AG08395 (cell line): ENCODE measurements at regions not wholly inside any gene's neighbourhood (a gene's known extent, or its start where the extent isn't known, plus 50 kb on each side); places are given as distances from the start of the nearest gene placed in this dataset.
"Not testable (repeated sequence)": the region's sequence is repeated elsewhere in the genome, so short reads cannot be mapped to it uniquely, and the experiment has no call there.

ENCODE experiments used
- DNase-seq: peaks from one replicate; pipeline ENCODE4 v3.0.0; 2012; ENCODE audit warnings: mixed read lengths, low spot score

DNA sequence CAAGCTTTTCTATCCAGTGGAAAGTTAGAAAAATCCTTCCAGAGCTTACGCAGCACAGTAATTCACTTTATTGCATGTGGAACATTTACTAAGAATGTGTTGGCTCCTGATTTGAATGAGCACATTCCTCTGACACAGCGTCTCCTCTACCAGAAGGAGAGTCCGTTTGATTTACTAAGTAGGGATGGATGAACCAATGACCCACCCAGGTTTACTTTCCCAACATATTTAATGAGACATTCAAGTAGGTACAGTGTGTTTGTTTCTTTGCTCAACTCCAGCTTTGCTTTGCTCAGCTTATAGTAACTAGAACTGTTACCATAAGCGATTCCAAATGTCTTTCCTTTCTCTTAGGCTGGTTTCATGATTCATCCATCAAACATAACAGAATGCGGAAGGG lies 161.7 kb downstream of the SMARCA1 start:
- DNase-seq = peak; percentile 30

DNA sequence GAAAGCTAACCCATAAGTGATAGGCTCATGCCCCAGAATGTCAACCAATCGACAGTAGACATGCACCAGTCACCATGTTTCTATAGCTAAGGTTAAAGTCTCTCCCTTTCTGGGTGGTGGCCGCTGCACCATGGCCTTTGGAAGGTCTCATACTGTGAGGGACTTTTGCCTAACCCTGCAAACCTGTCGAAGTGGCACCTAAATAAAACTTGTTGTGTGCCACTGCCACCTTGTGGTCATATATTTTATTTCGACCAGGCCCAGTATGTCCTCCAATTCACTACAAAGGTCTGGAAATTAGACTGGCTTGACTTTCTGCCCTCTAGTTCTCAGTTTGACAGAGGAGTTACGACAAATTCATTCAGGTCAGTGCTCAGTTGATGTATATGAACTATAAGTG lies 163.1 kb downstream of the SMARCA1 start:
- DNase-seq = peak; percentile 48

DNA sequence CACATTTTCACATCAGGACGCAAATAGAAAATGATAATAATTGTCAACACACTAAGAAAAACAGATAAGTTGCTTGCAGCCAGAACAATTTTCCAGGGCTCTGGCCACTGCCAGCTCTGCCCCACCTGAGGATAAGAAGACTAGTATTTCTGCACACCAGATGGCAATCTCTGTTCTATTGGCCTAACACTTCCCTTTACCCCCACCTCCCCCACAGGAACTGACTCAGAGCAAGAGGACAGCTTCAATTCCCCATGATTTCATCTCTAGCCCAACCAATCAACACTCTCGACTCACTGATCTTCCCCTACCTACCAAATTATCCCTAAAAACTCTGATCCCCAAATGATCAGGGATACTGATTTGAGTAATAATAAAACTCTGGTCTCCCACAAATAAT lies 164.0 kb downstream of the SMARCA1 start:
- DNase-seq = no peak

DNA sequence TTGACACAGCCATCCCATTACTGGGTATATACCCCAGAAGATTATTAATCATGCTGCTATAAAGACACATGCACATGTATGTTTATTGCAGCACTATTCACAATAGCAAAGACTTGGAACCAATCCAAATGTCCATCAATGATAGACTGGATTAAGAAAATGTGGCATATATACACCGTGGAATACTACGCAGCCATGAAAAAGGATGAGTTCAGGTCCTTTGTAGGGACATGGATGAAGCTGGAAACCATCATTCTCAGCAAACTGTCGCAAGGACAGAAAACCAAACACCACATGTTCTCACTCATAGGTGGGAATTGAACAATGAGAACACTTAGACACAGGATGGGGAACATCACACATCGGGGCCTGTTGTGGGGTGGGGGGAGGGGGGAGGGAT lies 165.9 kb downstream of the SMARCA1 start:
- DNase-seq = not testable (repeated sequence)

DNA sequence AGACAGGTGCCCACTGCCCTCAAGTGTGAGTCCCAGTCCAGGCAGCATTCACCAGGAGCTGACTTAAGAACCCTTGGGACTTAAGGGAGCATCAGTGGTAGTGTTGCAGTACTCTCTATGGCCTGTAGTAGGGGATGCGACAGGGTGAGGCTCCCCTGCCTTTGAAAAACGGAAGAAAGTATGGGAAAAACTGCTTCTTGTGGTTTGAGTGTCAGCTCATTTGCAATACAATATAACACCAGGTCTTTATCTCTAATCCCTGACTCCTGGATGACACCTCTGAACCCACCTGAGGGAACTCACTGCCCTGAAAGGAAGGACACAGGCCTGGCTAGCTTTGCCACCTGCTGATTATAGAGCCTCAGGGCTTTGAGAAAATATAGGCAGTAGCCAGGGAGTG lies 176.0 kb downstream of the SMARCA1 start:
- DNase-seq = no peak

DNA sequence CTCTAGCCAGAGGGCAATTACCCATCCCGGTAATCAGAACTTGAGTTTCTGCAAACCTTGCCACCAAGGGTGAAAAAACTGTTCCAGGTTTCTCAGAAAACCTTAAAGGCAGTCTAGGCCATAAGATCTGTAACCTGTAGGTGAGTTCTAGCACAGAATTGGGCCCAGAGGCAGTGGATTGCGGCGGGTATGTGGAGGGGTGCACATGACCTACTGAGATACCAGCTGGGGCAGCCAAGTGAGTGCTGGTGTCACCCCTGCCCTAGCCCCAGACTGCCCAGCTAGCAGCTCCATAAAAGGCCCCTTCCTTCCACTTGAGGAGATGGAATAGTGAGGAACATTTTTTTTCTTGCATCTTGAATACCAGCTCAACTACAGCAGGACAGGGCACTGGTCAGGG lies 176.7 kb downstream of the SMARCA1 start:
- DNase-seq = no peak

DNA sequence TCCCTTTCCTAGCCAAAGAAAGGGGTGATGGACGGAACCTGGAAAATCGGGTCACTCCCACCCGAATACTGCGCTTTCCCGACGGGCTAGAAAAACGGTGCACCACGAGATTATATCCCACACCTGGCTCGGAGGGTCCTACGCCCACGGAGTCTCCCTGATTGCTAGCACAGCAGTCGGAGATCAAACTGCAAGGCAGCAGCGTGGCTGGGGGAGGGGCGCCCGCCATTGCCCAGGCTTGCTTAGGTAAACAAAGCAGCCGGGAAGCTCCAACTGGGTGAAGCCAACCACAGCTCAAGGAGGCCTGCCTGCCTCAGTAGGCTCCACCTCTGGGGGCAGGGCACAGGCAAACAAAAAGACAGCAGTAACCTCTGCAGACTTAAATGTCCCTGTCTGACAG lies 186.0 kb downstream of the SMARCA1 start:
- not testable (repeated sequence) for DNase-seq

DNA sequence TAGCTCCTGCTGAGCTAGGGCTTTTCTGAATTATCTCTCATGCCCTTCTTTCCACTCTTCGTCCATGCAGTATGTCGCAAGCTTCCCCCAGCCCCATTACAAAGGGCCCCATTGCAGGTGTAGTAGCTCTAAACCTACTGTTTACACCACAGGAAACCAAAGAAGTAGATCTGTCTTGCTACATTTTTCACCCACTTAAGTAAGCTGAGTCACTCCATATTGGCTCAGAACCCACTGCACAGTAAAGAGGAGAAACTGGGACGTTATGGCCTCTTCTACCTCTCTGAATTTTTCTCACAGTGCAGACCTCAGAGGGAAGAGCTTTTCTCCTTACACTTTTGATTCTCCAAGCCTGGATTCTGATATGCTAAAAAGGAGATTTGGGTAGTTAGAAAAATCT lies 200.2 kb downstream of the SMARCA1 start:
- DNase-seq = no peak

DNA sequence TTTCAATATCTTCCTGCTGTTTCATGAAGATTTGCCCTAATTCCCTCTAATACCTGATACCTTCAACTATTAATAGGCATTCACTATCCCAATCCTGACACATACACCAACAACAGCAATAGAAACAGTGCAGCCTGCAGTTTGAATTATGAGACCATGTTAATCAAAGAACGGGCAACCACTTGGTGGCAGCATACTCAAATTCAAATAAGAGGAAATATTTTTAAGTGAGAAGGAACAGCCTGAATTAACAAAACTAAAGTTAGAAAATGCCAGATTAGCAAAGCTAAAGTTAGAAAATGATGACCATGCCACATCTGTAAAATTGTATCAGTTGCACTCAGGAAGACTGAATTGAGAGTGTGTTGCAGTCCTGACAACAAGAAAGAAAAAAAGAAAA lies 204.9 kb downstream of the SMARCA1 start:
- peak; percentile 15 for DNase-seq

DNA sequence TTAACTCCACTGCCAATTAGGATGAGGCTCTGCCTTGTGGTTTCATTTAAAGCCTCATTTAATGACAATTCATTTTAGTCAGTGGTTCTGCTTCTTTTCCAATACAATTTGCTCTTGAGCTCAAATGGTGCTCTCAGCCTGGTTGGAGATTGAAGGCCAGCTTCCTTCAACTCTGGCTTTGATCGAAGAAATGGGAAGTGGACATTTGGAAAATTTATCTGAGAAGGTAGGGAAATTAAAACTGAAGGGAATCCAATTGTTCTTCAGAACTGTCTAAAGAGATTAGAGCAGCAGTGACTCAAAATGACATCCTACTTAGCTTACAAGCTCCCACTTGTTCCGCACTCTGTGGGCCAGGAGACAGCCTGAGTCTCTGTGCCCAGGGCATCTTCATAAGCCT lies 206.8 kb downstream of the SMARCA1 start:
- DNase-seq = no peak

DNA sequence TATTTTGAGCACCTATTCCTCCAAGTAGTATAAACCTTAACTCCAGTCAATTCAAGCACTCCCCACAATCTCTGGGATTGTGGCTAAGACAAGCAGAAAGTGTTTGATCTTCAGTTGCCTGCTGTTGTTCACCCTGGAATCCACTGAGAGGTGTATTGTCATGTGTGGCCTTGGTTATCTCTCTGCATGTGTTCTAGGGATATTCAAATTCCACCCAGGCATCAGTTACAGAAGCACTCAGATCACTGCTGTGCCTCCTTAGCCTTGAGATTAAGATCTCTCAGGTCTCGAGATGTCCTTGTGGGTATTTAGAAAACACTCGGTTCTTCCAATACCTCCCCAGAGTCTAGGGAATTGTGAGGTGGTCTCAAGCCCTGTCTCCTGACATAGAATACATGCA lies 213.3 kb downstream of the SMARCA1 start:
- no peak for DNase-seq

DNA sequence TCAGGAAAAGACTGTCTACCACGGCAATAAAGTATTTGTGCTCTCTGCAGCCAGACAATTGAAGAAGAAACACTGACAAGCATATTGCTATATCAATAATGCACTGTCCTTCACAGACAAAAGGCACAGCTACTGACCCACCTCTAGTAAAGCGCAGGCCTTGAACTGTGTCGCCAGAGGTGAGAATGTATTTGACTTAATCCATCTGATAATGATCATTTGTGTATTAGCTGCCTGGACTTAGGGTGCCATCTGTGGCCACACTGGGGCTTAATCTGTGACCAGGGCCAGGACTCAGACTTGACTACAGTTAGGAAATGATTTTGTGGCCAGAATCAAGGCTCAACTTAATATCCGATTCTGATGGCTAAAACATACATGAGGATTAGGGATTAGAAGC lies 260.4 kb downstream of the SMARCA1 start:
- no peak for DNase-seq

DNA sequence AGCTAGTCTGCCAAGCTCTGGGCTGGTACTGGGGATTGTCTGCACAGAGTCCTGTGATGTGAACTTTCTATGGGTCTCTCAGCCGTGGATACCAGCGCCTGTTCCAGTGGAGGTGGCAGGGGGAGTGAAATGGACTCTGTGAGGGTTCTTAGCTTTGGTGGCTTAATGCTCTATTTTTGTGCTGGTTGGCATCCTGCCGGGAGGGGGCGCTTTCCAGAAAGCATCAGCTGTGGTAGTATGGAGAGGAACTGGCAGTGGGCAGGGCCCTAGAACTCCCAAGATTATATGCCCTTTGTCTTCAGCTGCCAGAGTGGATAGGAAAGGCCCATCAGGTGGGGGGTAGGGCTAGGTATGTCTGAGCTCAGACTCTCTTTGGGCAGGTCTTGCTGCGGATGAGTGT lies 267.8 kb downstream of the SMARCA1 start:
- not testable (repeated sequence) for DNase-seq

DNA sequence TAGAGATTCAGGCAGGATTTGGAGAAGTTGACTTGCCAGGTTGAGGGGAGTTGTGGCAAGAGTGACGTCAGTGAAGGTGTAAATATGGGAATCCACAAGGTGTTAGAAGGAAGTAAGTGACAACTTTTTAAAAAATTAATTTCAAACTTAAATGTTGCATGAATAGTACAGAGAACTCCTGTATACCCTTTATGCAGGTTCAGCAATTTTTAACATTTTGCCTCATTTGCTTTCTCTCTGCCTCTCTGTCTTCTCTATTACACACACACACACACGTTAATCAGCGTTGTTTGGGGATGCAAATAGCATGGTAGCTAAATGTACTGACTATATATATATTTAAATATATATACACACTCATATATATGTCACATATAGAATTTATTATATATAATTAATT lies 273.7 kb downstream of the SMARCA1 start:
- DNase-seq = no peak

DNA sequence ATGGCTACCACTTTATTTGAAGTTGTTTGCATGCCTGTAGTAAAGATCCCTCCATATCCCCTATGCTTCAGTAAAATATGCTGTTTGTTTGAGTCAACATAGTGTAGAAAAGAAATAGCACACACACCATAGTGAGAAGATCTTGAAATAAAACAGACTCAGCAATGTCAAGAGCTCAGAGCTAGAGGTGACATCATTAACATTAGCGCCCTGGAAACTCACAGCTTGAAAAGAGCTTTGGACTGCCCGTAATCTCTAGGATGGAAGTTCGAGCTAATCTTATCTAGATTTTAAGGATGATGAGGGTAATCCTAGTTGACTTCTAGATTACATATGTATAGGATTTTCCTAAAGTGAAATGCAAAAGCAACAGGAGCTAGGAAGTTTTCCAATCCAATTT lies 275.6 kb downstream of the SMARCA1 start:
- DNase-seq = no peak

DNA sequence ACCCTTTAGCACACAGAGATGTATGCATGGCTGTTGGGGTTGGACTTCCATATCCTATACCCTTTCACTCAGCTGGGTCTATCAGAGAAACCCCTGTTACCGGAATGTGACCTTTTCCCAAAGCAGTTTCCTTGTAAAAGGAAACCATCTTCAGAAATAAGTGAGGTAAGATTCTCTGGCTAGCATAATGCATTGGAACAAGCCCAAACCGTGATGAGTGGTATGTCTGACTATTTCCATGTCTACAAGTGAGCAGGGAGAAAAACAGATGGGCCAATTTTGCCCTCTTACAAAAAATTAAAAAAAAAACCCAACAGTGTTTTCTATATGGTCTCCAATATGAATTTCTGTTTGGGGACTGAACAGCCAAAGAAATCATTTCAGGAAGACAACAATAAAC lies 283.9 kb downstream of the SMARCA1 start:
- DNase-seq = peak; percentile 31

DNA sequence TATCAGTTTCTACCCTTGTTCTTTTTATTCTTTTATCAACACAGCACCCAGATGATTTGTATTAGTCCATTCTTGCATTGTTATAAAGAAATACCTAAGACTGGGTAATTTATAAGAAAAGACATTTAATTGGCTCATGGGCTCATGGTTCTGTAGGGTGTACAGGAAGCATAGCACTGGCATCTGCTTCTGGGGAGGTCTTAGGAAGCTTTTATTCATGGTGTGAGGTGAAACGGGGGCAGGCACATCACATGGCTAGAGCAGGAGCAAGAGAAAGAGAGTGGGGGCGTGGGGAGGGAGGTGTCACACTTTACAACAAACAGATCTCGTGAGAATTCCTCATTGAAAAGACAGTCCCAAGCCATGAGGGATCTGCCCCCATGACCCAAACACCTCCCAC lies 285.3 kb downstream of the SMARCA1 start:
- DNase-seq = no peak

DNA sequence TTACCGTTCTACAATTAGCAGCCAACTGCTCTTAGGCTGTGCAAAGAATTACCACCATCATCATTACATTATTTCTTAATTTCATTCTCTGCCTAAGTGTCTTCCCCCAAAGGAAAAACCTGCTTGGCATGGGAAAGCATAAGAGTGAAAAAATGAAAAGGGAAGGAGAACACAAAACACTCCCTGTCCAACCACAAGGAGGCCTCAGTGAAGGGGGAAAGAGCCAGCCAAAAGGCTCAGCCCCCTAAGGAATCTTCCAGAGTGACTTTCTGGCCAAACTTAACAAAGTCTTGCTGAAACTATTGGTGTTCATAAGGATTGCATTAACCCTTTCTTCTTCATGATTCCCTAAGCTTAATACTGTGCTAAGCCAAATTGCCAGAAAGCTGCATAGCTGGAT lies 287.4 kb downstream of the SMARCA1 start:
- no peak for DNase-seq

DNA sequence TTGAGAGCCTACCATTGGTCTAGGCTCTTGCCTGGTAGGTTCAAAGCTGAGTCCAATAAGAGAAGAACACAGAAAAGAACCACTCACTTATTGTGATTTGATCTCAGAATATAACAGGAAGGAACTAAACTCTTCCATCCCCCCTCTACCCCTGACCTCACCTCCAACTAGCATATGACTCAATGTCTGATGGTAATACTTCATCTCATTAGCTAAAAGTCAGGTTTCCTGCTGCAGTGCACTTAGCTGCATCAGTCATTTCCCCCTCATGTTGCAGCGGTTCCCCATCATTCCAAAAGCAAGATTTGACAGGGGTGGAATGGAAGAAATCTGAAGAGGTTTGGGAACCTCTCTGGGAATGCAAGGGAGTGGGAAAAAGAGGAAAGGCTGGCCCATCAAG lies 289.5 kb downstream of the SMARCA1 start:
- no peak for DNase-seq

DNA sequence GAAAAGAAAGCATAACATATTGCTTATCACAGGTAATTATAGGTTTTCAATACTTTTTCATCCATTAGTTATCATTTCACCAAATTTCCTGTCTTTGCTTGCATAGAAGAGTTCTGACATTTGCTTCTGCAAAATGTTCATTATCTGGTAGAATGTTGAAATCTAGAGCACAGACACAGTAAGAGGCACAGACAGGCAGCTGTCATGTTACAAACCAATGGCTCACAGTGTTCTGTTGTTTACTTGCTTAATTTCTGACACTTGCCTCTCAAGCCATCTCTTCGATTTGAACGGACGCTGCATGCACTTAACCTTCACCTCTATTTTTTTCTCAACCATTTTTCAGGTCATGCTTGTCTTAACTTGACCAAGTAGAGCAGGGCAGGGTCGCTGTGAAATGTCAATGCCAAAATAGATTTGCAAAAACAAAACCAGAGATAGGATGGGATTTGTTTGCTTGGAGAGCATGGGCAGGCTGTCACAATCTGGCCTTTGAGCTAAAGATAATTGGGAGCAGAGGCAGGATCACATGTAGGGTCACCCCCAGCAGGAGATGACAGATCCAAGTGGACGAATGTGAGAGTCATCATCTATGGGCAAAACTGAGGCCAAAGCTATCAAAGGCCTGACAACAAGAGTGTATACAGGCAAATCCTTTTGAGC lies 292.3 kb downstream of the SMARCA1 start:
- no peak for DNase-seq

DNA sequence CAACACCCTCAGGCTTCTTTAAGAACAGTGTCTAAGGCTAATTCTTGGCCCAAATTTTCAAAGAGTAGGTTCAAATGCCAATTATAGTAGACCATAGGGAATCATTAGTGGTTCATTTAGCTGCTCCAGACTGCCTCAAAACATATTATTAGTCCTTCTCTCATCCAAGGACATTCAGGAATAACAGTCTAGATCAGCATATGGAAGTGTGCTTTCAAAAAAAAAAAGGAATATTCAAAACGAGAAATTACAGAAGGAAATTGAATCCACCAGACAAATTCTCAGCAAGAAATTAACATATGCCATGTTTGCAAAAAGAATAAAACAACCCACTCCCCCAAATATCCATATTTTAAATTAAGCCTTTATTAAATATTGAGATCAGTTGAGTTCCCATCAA lies 293.1 kb downstream of the SMARCA1 start:
- DNase-seq = no peak

DNA sequence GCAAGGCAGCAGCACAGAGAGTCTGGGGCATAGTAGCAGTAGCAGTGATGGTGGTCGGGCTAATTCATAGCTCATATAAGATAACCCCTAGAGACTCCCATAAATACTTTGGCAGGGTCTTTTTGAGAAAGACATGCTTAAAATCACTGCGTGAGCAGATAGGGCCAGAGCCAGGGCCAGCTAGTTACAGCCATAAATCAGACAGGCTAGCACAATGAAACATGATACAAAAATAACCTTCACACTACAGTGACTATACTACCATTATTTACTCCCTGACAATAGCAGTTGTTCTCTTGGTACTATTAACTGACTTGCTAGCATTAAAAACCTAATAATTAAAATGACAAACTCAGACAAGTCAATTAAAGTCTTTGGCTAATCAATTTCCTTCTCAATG lies 295.9 kb downstream of the SMARCA1 start:
- no peak for DNase-seq

DNA sequence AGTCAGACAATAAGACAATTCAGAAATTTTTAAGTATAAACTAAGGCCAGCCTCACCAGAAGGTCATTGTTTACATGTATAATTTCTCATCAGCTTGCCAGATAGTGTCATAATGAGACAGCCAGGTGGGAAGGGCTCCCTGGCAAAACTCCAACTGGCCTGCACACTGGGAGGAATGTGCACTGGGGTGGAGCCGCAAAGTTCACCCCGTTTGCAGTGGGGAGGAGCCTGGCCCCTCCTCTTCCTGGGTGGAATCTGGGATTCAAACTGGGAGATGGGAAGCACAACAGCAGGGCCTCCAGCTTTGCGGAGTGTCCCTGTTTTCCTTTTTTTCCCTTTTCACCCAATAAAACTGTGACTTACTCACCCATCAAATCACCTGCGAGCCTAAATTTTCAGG lies 329.9 kb downstream of the SMARCA1 start:
- DNase-seq = no peak

DNA sequence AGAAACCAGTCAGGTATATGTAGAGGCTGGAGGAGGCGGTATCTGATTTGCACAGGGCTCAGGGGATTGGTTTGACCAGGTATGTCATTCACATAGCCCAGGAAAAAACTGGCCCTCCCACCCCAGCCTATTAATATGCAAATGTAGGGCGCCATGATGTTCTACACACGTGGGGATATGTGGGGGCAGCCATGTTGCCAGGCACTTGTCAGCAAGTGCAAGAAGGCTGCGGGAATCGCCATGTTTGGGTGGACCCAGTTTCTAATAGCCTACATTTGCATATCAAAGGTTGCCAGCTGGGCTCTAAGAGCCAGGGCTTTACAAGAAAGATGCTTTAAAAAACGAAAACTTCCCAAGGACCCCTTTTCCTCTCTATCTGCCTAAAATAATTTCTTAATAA lies 335.1 kb downstream of the SMARCA1 start:
- DNase-seq = no peak

DNA sequence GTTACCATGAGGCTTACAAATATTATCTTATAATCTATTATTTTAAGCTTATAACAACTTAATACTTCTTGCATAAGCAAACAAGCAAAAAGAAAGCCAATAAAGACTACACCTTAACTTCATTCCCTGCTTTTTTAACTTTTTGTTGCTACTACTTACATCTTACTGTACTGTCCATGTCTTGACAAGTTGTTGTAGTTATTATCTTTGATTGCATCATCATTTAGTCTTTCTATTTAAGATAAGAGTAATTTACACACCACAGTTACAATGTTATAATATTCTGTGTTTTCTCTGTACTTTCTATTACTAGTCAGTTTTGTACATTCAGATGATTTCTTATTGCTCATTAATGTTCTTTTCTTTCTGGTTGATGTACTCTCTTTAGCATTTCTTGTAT lies 346.6 kb downstream of the SMARCA1 start:
- DNase-seq = no peak
